CD14-positive monocyte (primary cell): ENCODE measurements at regions not wholly inside any gene's neighbourhood (a gene's known extent, or its start where the extent isn't known, plus 50 kb on each side); places are given as distances from the start of the nearest gene placed in this dataset.

ENCODE experiments used
- DNase-seq, 3 donors: peaks; one replicate each; pipeline ENCODE4 v3.0.0-alpha.2; 2011 to 2022
- H2AFZ ChIP-seq: 2 replicates; pipeline ENCODE4 v1.6.0; 2012; ENCODE audit warnings: mild to moderate bottlenecking, low read depth, low read length, inconsistent platforms; ENCODE audit not compliant: insufficient read depth, poor library complexity, severe bottlenecking
- H3K27ac ChIP-seq, 2 donors: 1 replicate in 1 of 2; 2 replicates in 1 of 2; pipeline ENCODE4 v1.5.1; 2012 to 2013; ENCODE audit warnings: low read length in 2 of 2, control low read depth in 1 of 2, inconsistent platforms in 1 of 2, low read depth in 1 of 2, mild to moderate bottlenecking in 1 of 2
- H3K27me3 ChIP-seq, 2 donors: one replicate each; pipeline versions ENCODE4 v1.6.0 to v1.6.1; 2011 to 2013; ENCODE audit warnings: low read length in 2 of 2; ENCODE audit not compliant: control insufficient read depth in 2 of 2, insufficient read depth in 2 of 2
- H3K36me3 ChIP-seq, 2 donors: replicated peaks in 1 of 2; 1 replicate in 1 of 2; 2 replicates in 1 of 2; pipeline versions ENCODE4 v1.5.1 to v1.6.1; 2012 to 2013; ENCODE audit warnings: low read length in 2 of 2, control low read depth in 1 of 2, inconsistent platforms in 1 of 2, mild to moderate bottlenecking in 1 of 2; ENCODE audit not compliant: insufficient read depth in 2 of 2, control insufficient read depth in 1 of 2
- H3K4me1 ChIP-seq, 2 donors: 1 replicate in 1 of 2; 2 replicates in 1 of 2; pipeline versions ENCODE4 v1.5.1 to v1.6.1; 2012 to 2013; ENCODE audit warnings: low read length in 2 of 2, control low read depth in 1 of 2, inconsistent platforms in 1 of 2, mild to moderate bottlenecking in 1 of 2, moderate library complexity in 1 of 2; ENCODE audit not compliant: insufficient read depth in 2 of 2, control insufficient read depth in 1 of 2
- H3K4me2 ChIP-seq: replicated peaks from 2 replicates; pipeline ENCODE3; 2012; ENCODE audit warnings: low read length, moderate library complexity, mild to moderate bottlenecking; ENCODE audit not compliant: poor library complexity, severe bottlenecking; ENCODE audit errors: extremely low read depth
- H3K4me3 ChIP-seq, 3 experiments: fragments of 200-600 bp in 1 of 3; sonication (generic) in 1 of 3; replicated peaks in 1 of 3; 1 replicate in 2 of 3; 2 replicates in 1 of 3; pipeline ENCODE4 v1.5.1; 2011 to 2013; ENCODE audit warnings: low read length in 3 of 3, mild to moderate bottlenecking in 3 of 3, control low read depth in 2 of 3, low read depth in 2 of 3, inconsistent platforms in 1 of 3, moderate library complexity in 1 of 3
- H3K79me2 ChIP-seq: 2 replicates; pipeline ENCODE4 v1.6.0; 2012; ENCODE audit warnings: mild to moderate bottlenecking, control low read depth, inconsistent platforms, low read length, moderate library complexity; ENCODE audit not compliant: insufficient read depth
- H3K9ac ChIP-seq: 2 replicates; pipeline ENCODE4 v1.6.0; 2017; ENCODE audit warnings: low read length, mild to moderate bottlenecking; ENCODE audit not compliant: insufficient read depth, poor library complexity, severe bottlenecking
- H3K9me3 ChIP-seq, 2 donors: replicated peaks in 1 of 2; 1 replicate in 1 of 2; 2 replicates in 1 of 2; pipeline versions ENCODE4 v1.5.1 to v1.6.1; 2012 to 2013; ENCODE audit warnings: low read length in 2 of 2, control low read depth in 1 of 2; ENCODE audit not compliant: control insufficient read depth in 1 of 2, insufficient read depth in 1 of 2
- H4K20me1 ChIP-seq: 2 replicates; pipeline ENCODE4 v1.6.0; 2012; ENCODE audit warnings: mild to moderate bottlenecking, low read length, control low read depth, moderate library complexity; ENCODE audit not compliant: insufficient read depth
- H3K27ac Mint-ChIP-seq, 7 donors: one replicate each; pipeline ENCODE4 v1.8.0; 2020; ENCODE audit warnings: mild to moderate bottlenecking in 7 of 7, mixed read lengths in 7 of 7, moderate library complexity in 6 of 7, inconsistent platforms in 2 of 7
- H3K27me3 Mint-ChIP-seq, 3 donors: one replicate each; pipeline ENCODE4 v1.8.0; 2021 to 2022; ENCODE audit warnings: low read depth in 3 of 3, mild to moderate bottlenecking in 3 of 3, mixed read lengths in 3 of 3, moderate library complexity in 3 of 3, inconsistent platforms in 1 of 3
- H3K36me3 Mint-ChIP-seq, 2 donors: one replicate each; pipeline ENCODE4 v1.8.0; 2020; ENCODE audit warnings: mixed read lengths in 2 of 2, inconsistent platforms in 1 of 2, mild to moderate bottlenecking in 1 of 2
- H3K4me1 Mint-ChIP-seq: one replicate; pipeline ENCODE4 v1.8.0; 2020; ENCODE audit warnings: mild to moderate bottlenecking, mixed read lengths
- H3K4me3 Mint-ChIP-seq, 2 donors: one replicate each; pipeline ENCODE4 v1.8.0; 2020; ENCODE audit warnings: mild to moderate bottlenecking in 2 of 2, mixed read lengths in 2 of 2, moderate library complexity in 1 of 2
- H3K9me3 Mint-ChIP-seq, 7 donors: one replicate each; pipeline ENCODE4 v1.8.0; 2020 to 2022; ENCODE audit warnings: mixed read lengths in 7 of 7, mild to moderate bottlenecking in 6 of 7, moderate library complexity in 6 of 7, inconsistent platforms in 2 of 7
- CTCF ChIP-seq: fragments of 200-600 bp; IDR thresholded peaks from one replicate; pipeline ENCODE4 v1.8.0; 2022; ENCODE audit warnings: antibody characterized with exemption, mild to moderate bottlenecking
- WGBS: methylation state at CpG from one replicate; pipeline ENCODE4 v1.1.5; 2013; ENCODE audit warnings: missing lambda C conversion rate; ENCODE audit not compliant: insufficient coverage; 5-methylcytosine and 5-hydroxymethylcytosine counted together
- intact Hi-C, 2 donors: fragments of 100-400 bp; cut with micrococcal nuclease; formaldehyde crosslinking; loops; one replicate each; pipeline versions ENCODE4 v1.15.0 to v1.15.1; 2023

- DNase-seq: no peak
- Histone ChIP-seq H3K4me2 (no peak overlapping the region), H3K36me3 (no peaks in the 10 kb centered on the region), H3K9me3 (no peaks in the 10 kb centered on the region), H3K4me3 (no peak overlapping the region), H3K9ac (no peak overlapping the region), H4K20me1 (no peaks in the 10 kb centered on the region), H3K27me3 (no peaks in the 10 kb centered on the region), H2AFZ (no peak overlapping the region), H3K4me1 (no peaks in the 10 kb centered on the region), H3K27ac (no peak overlapping the region), H3K79me2 (no peaks in the 10 kb centered on the region)
- Mint-ChIP-seq H3K27ac (no peak overlapping the region), H3K4me1 (no peaks in the 10 kb centered on the region), H3K27me3 (peaks cover 0 to 2% (median 2%) of the 10 kb centered on the region in 3 donors), H3K36me3 (no peaks in the 10 kb centered on the region), H3K9me3 (peaks cover 0 to 4% (median 2%) of the 10 kb centered on the region in 7 donors), H3K4me3 (no peak overlapping the region)
- TF ChIP-seq CTCF: no peak
- intact Hi-C loops: no loop called here
Measured at GRCh38 chr5:126309860-126310259, 113.3 kb upstream of the GRAMD2B start.

- H3K4me3 ChIP-seq: no peak overlapping the region
- no peak for TF ChIP-seq CTCF
- no peak overlapping the region for H3K9ac ChIP-seq
- H3K4me2 ChIP-seq: no peak overlapping the region
- no peaks in the 10 kb centered on the region for H3K4me1 Mint-ChIP-seq
- no peaks in the 10 kb centered on the region for H3K27me3 ChIP-seq
- no peak overlapping the region for H3K27ac Mint-ChIP-seq
- no peaks in the 10 kb centered on the region for H3K36me3 Mint-ChIP-seq
- H4K20me1 ChIP-seq: no peaks in the 10 kb centered on the region
- no peaks in the 10 kb centered on the region for H3K9me3 ChIP-seq
- H3K27me3 Mint-ChIP-seq: peaks cover 0 to 2% (median 2%) of the 10 kb centered on the region in 3 donors
- no peaks in the 10 kb centered on the region for H3K4me1 ChIP-seq
- H2AFZ ChIP-seq: no peak overlapping the region
- H3K79me2 ChIP-seq: no peaks in the 10 kb centered on the region
- H3K27ac ChIP-seq: no peak overlapping the region
- no peak overlapping the region for H3K4me3 Mint-ChIP-seq
- DNase-seq: no peak
- H3K36me3 ChIP-seq: no peaks in the 10 kb centered on the region
- 100% methylated on average over 1 of the region's 2 CpGs for WGBS
- H3K9me3 Mint-ChIP-seq: peaks cover 0 to 3% (median 0%) of the 10 kb centered on the region in 7 donors
- intact Hi-C loops: no loop called here
Measured at GRCh38 chr5:126311766-126312165, 111.4 kb upstream of the GRAMD2B start.
